ENCODE measurements at regions not wholly inside any gene's neighbourhood (a gene's known extent, or its start where the extent isn't known, plus 50 kb on each side); places are given as distances from the start of the nearest gene placed in this dataset.
"Not testable (repeated sequence)": the region's sequence is repeated elsewhere in the genome, so short reads cannot be mapped to it uniquely, and the experiment has no call there.

GRCh38 chr5:147081311-147081764, 153.5 kb upstream of the STK32A start:
- no peak for DNase-seq (ENCODE audit: low read depth, low spot score)

GRCh38 chr5:147084702-147085101, 150.1 kb upstream of the STK32A start:
- no peak for DNase-seq (ENCODE audit: low read depth, low spot score)

- DNase-seq (ENCODE audit: low read depth, low spot score), result no peak
These were observed 149.4 kb upstream of the STK32A start for GRCh38 chr5:147085409-147085808.

- DNase-seq (ENCODE audit: low read depth, low spot score), result no peak
These were observed 142.8 kb upstream of the STK32A start for GRCh38 chr5:147092044-147092443.

GRCh38 chr5:147093138-147093537, 141.7 kb upstream of the STK32A start:
- no peak for DNase-seq (ENCODE audit: low read depth, low spot score)

- DNase-seq (ENCODE audit: low read depth, low spot score), result no peak
These were observed 139.1 kb upstream of the STK32A start for GRCh38 chr5:147095740-147096139.

GRCh38 chr5:147098233-147098790, 136.5 kb upstream of the STK32A start:
- peak; percentile 12 for DNase-seq (ENCODE audit: low read depth, low spot score)

- no peak for DNase-seq (ENCODE audit: low read depth, low spot score)
These were observed 133.0 kb upstream of the STK32A start for GRCh38 chr5:147101659-147102369.

GRCh38 chr5:147112899-147113298, 121.9 kb upstream of the STK32A start:
- DNase-seq (ENCODE audit: low read depth, low spot score), result no peak

- DNase-seq (ENCODE audit: low read depth, low spot score), result no peak
These were observed 120.9 kb upstream of the STK32A start for GRCh38 chr5:147113967-147114366.

- not testable (repeated sequence) for DNase-seq (ENCODE audit: low read depth, low spot score)
These were observed 95.1 kb upstream of the STK32A start for GRCh38 chr5:147139759-147140158.

- no peak for DNase-seq (ENCODE audit: low read depth, low spot score)
These were observed 94.3 kb upstream of the STK32A start for GRCh38 chr5:147140558-147140957.

- not testable (repeated sequence) for DNase-seq (ENCODE audit: low read depth, low spot score)
These were observed 93.2 kb upstream of the STK32A start for GRCh38 chr5:147141580-147141979.

- no peak for DNase-seq (ENCODE audit: low read depth, low spot score)
These were observed 91.6 kb upstream of the STK32A start for GRCh38 chr5:147143215-147143614.

GRCh38 chr5:147145328-147145727, 89.5 kb upstream of the STK32A start:
- no peak for DNase-seq (ENCODE audit: low read depth, low spot score)

GRCh38 chr5:147148715-147149114, 86.1 kb upstream of the STK32A start:
- DNase-seq (ENCODE audit: low read depth, low spot score), result no peak

GRCh38 chr5:147152086-147152485, 82.7 kb upstream of the STK32A start:
- no peak for DNase-seq (ENCODE audit: low read depth, low spot score)

- DNase-seq (ENCODE audit: low read depth, low spot score), result no peak
These were observed 80.0 kb upstream of the STK32A start for GRCh38 chr5:147154809-147155208.

- DNase-seq (ENCODE audit: low read depth, low spot score), result no peak
These were observed 78.8 kb upstream of the STK32A start for GRCh38 chr5:147156012-147156411.

GRCh38 chr5:147160902-147161700, 73.7 kb upstream of the STK32A start:
- no peak for DNase-seq (ENCODE audit: low read depth, low spot score)

- no peak for DNase-seq (ENCODE audit: low read depth, low spot score)
These were observed 72.1 kb upstream of the STK32A start for GRCh38 chr5:147162740-147163139.

GRCh38 chr5:147167529-147167928, 67.3 kb upstream of the STK32A start:
- DNase-seq (ENCODE audit: low read depth, low spot score), result no peak
